Neural progenitor cell (in vitro differentiated cells): ENCODE measurements at regions not wholly inside any gene's neighbourhood (a gene's known extent, or its start where the extent isn't known, plus 50 kb on each side); places are given as distances from the start of the nearest gene placed in this dataset.
"Not testable (repeated sequence)": the region's sequence is repeated elsewhere in the genome, so short reads cannot be mapped to it uniquely, and the experiment has no call there.

ENCODE experiments used
- DNase-seq: peaks from one replicate; pipeline ENCODE4 v3.0.0-alpha.2; 2016; ENCODE audit warnings: low spot score
- H2AFZ ChIP-seq: fragments of 200-600 bp; sonication (generic); replicated peaks from 2 replicates; pipeline ENCODE4 v1.6.1; 2016; ENCODE audit warnings: antibody characterized with exemption
- H3F3A ChIP-seq: fragments of 200-600 bp; sonication (generic); 2 replicates; pipeline ENCODE4 v1.6.1; 2016; ENCODE audit warnings: antibody characterized with exemption, low read depth
- H3K27ac ChIP-seq: fragments of 200-600 bp; sonication (generic); 2 replicates; pipeline ENCODE4 v1.5.1; 2016; ENCODE audit warnings: mild to moderate bottlenecking
- H3K27me3 ChIP-seq: fragments of 200-600 bp; sonication (generic); 2 replicates; pipeline ENCODE4 v1.6.1; 2016; ENCODE audit warnings: mild to moderate bottlenecking, moderate library complexity
- H3K36me3 ChIP-seq: fragments of 200-600 bp; sonication (generic); 2 replicates; pipeline ENCODE4 v1.5.1; 2016
- H3K4me1 ChIP-seq: fragments of 200-600 bp; sonication (generic); 2 replicates; pipeline ENCODE4 v1.6.1; 2016; ENCODE audit warnings: mixed run types
- H3K4me2 ChIP-seq: fragments of 200-600 bp; sonication (generic); 2 replicates; pipeline ENCODE4 v1.6.1; 2016
- H3K4me3 ChIP-seq: fragments of 200-600 bp; sonication (generic); 2 replicates; pipeline ENCODE4 v1.5.1; 2016
- H3K79me2 ChIP-seq: fragments of 200-600 bp; sonication (generic); 2 replicates; pipeline ENCODE4 v1.6.1; 2016; ENCODE audit warnings: low read depth
- H3K9ac ChIP-seq: fragments of 200-600 bp; sonication (generic); 2 replicates; pipeline ENCODE4 v1.6.1; 2016
- H3K9me3 ChIP-seq: fragments of 200-600 bp; sonication (generic); 2 replicates; pipeline ENCODE4 v1.5.1; 2016; ENCODE audit warnings: low read depth
- H4K20me1 ChIP-seq: fragments of 200-600 bp; sonication (generic); 2 replicates; pipeline ENCODE4 v1.6.1; 2016; ENCODE audit warnings: low read depth
- H3K27ac Mint-ChIP-seq: 3 replicates; pipeline ENCODE4 v1.8.0; 2021; ENCODE audit warnings: mixed read lengths
- H3K27me3 Mint-ChIP-seq: 2 replicates; pipeline ENCODE4 v1.8.0; 2022; ENCODE audit warnings: low read depth, mild to moderate bottlenecking, inconsistent platforms, moderate library complexity, mixed read lengths; ENCODE audit not compliant: insufficient read depth
- H3K36me3 Mint-ChIP-seq: 3 replicates; pipeline ENCODE4 v1.8.0; 2021; ENCODE audit warnings: mixed read lengths
- H3K4me1 Mint-ChIP-seq: 3 replicates; pipeline ENCODE4 v1.8.0; 2021; ENCODE audit warnings: mixed read lengths
- H3K4me3 Mint-ChIP-seq: 3 replicates; pipeline ENCODE4 v1.8.0; 2021; ENCODE audit warnings: mild to moderate bottlenecking, moderate library complexity, mixed read lengths
- H3K9me3 Mint-ChIP-seq: 3 replicates; pipeline ENCODE4 v1.8.0; 2020; ENCODE audit warnings: mixed read lengths
- CTCF ChIP-seq: fragments of 200-600 bp; sonication (generic); IDR thresholded peaks from 2 replicates; pipeline ENCODE4 v1.5.1; 2017; ENCODE audit warnings: antibody characterized with exemption, mild to moderate bottlenecking
- EZH2 ChIP-seq: fragments of 200-600 bp; sonication (generic); IDR thresholded peaks from 2 replicates; pipeline ENCODE4 v1.6.1; 2017; ENCODE audit warnings: antibody characterized with exemption, mild to moderate bottlenecking, moderate library complexity
- EZH2phosphoT487 ChIP-seq: fragments of 200-600 bp; sonication (generic); IDR thresholded peaks from 2 replicates; pipeline ENCODE4 v1.6.1; 2017; ENCODE audit warnings: antibody characterized with exemption

GRCh38 chr3:87654184-87654583 lies 377.8 kb upstream of the POU1F1 start:
- no peaks in the 10 kb centered on the region for H4K20me1 ChIP-seq
- no peaks in the 10 kb centered on the region for H3K27me3 ChIP-seq
- no peak overlapping the region for H3K4me2 ChIP-seq
- H3K9me3 ChIP-seq = no peaks in the 10 kb centered on the region
- Mint-ChIP-seq H3K27ac (no peak overlapping the region), H3K27me3 (no peaks in the 10 kb centered on the region), H3K4me1 (no peaks in the 10 kb centered on the region), H3K36me3 (no peaks in the 10 kb centered on the region), H3K9me3 (no peaks in the 10 kb centered on the region), H3K4me3 (no peak overlapping the region)
- H2AFZ ChIP-seq = no peak overlapping the region
- no peaks in the 10 kb centered on the region for H3K36me3 ChIP-seq
- no peak overlapping the region for H3K27ac ChIP-seq
- no peaks in the 10 kb centered on the region for H3K79me2 ChIP-seq
- no peak for DNase-seq
- no peak for TF ChIP-seq EZH2
- TF ChIP-seq CTCF = no peak
- no peaks in the 10 kb centered on the region for H3K4me1 ChIP-seq
- no peak overlapping the region for H3K4me3 ChIP-seq
- H3K9ac ChIP-seq = no peak overlapping the region
- no peaks in the 10 kb centered on the region for H3F3A ChIP-seq

- not testable (repeated sequence) for H3K27me3 ChIP-seq, H2AFZ ChIP-seq, H3K9ac ChIP-seq, H3K79me2 ChIP-seq, H3K4me3 ChIP-seq, H3K27ac Mint-ChIP-seq, H3K4me1 ChIP-seq, H3K9me3 Mint-ChIP-seq, H3K27me3 Mint-ChIP-seq, H3K36me3 ChIP-seq, H3K27ac ChIP-seq, H3K4me3 Mint-ChIP-seq, DNase-seq, H3K9me3 ChIP-seq, H4K20me1 ChIP-seq, H3F3A ChIP-seq, H3K36me3 Mint-ChIP-seq, H3K4me1 Mint-ChIP-seq, H3K4me2 ChIP-seq
Observed at GRCh38 chr3:87653138-87653537, 376.8 kb upstream of the POU1F1 start.

GRCh38 chr3:87634426-87634825 lies 358.0 kb upstream of the POU1F1 start:
- H2AFZ ChIP-seq = no peak overlapping the region
- H3K27ac ChIP-seq = no peak overlapping the region
- TF ChIP-seq EZH2 (no peak), CTCF (no peak), EZH2phosphoT487 (no peak)
- no peaks in the 10 kb centered on the region for H3K79me2 ChIP-seq
- no peak overlapping the region for H3K9ac ChIP-seq
- no peaks in the 10 kb centered on the region for H3K27me3 Mint-ChIP-seq
- H3K4me2 ChIP-seq = no peak overlapping the region
- no peaks in the 10 kb centered on the region for H3K4me1 Mint-ChIP-seq
- H3K36me3 ChIP-seq = peaks cover under 1% of the 10 kb centered on the region
- no peaks in the 10 kb centered on the region for H4K20me1 ChIP-seq
- H3K9me3 Mint-ChIP-seq = peaks cover 3% of the 10 kb centered on the region
- H3F3A ChIP-seq = no peaks in the 10 kb centered on the region
- H3K36me3 Mint-ChIP-seq = no peaks in the 10 kb centered on the region
- no peaks in the 10 kb centered on the region for H3K9me3 ChIP-seq
- no peak overlapping the region for H3K4me3 ChIP-seq
- no peak overlapping the region for H3K27ac Mint-ChIP-seq
- no peak for DNase-seq
- H3K4me3 Mint-ChIP-seq = no peak overlapping the region
- no peaks in the 10 kb centered on the region for H3K27me3 ChIP-seq
- H3K4me1 ChIP-seq = peaks cover 6% of the 10 kb centered on the region

GRCh38 chr3:87627316-87627715 lies 350.9 kb upstream of the POU1F1 start:
- Histone ChIP-seq H3K4me3 (no peak overlapping the region), H4K20me1 (no peaks in the 10 kb centered on the region), H3K4me1 (no peaks in the 10 kb centered on the region), H3K79me2 (no peaks in the 10 kb centered on the region), H3K4me2 (no peak overlapping the region), H3K27me3 (no peaks in the 10 kb centered on the region), H3F3A (no peaks in the 10 kb centered on the region), H3K9me3 (peaks cover 4% of the 10 kb centered on the region), H2AFZ (peak overlapping the region; percentile 15), H3K36me3 (peaks cover 4% of the 10 kb centered on the region), H3K9ac (no peak overlapping the region), H3K27ac (no peak overlapping the region)
- TF ChIP-seq EZH2 (no peak), CTCF (no peak), EZH2phosphoT487 (no peak)
- no peaks in the 10 kb centered on the region for H3K36me3 Mint-ChIP-seq
- no peak overlapping the region for H3K27ac Mint-ChIP-seq
- no peaks in the 10 kb centered on the region for H3K4me1 Mint-ChIP-seq
- no peaks in the 10 kb centered on the region for H3K27me3 Mint-ChIP-seq
- H3K9me3 Mint-ChIP-seq = peaks cover 8% of the 10 kb centered on the region
- no peak overlapping the region for H3K4me3 Mint-ChIP-seq
- no peak for DNase-seq
